HG02870 (cell line): ENCODE measurements at regions not wholly inside any gene's neighbourhood (a gene's known extent, or its start where the extent isn't known, plus 50 kb on each side); places are given as distances from the start of the nearest gene placed in this dataset.
"Not testable (repeated sequence)": the region's sequence is repeated elsewhere in the genome, so short reads cannot be mapped to it uniquely, and the experiment has no call there.

Source experiments
- ATAC-seq: cut with Tn5 transposase; IDR thresholded peaks from one replicate; pipeline ENCODE4 v1.9.1; 2021; ENCODE audit warnings: mild to moderate bottlenecking, moderate library complexity; ENCODE audit not compliant: unreplicated experiment

- not testable (repeated sequence) for ATAC-seq
Observed at GRCh38 chr17:445839-446238, 93.2 kb upstream of the RPH3AL start, which contains the start of gene RFLNB. TSS of gene RFLNB (minus strand) at chr17:445939.

- no peak for ATAC-seq
Observed at GRCh38 chr17:444879-445454, 92.4 kb upstream of the RPH3AL start.

- ATAC-seq = no peak
Observed at GRCh38 chr17:443109-443508, 90.5 kb upstream of the RPH3AL start.

- no peak for ATAC-seq
Observed at GRCh38 chr17:441155-441950, 88.7 kb upstream of the RPH3AL start.

GRCh38 chr17:438191-438590, 85.6 kb upstream of the RPH3AL start:
- ATAC-seq = no peak

- no peak for ATAC-seq
Observed at GRCh38 chr17:437545-437944, 84.9 kb upstream of the RPH3AL start.

- ATAC-seq = no peak
Observed at GRCh38 chr17:436571-436970, 84.0 kb upstream of the RPH3AL start.

GRCh38 chr17:432471-432870, 79.9 kb upstream of the RPH3AL start:
- not testable (repeated sequence) for ATAC-seq

- ATAC-seq = no peak
Observed at GRCh38 chr17:431494-431893, 78.9 kb upstream of the RPH3AL start.

GRCh38 chr17:429589-429988, 77.0 kb upstream of the RPH3AL start:
- no peak for ATAC-seq

- ATAC-seq = no peak
Observed at GRCh38 chr17:428414-428813, 75.8 kb upstream of the RPH3AL start.

- ATAC-seq = no peak
Observed at GRCh38 chr17:427891-428290, 75.3 kb upstream of the RPH3AL start.

GRCh38 chr17:427327-427726, 74.7 kb upstream of the RPH3AL start:
- no peak for ATAC-seq

- ATAC-seq = no peak
Observed at GRCh38 chr17:422196-422930, 69.8 kb upstream of the RPH3AL start.

GRCh38 chr17:420479-421175, 68.0 kb upstream of the RPH3AL start:
- ATAC-seq = no peak

- no peak for ATAC-seq
Observed at GRCh38 chr17:419073-419735, 66.6 kb upstream of the RPH3AL start.

- no peak for ATAC-seq
Observed at GRCh38 chr17:418421-418751, 65.8 kb upstream of the RPH3AL start.

- ATAC-seq = no peak
Observed at GRCh38 chr17:417691-418420, 65.2 kb upstream of the RPH3AL start.

GRCh38 chr17:416293-417206, 63.9 kb upstream of the RPH3AL start:
- peak; percentile 61 for ATAC-seq
